HEK293T (cell line): ENCODE measurements at regions not wholly inside any gene's neighbourhood (a gene's known extent, or its start where the extent isn't known, plus 50 kb on each side); places are given as distances from the start of the nearest gene placed in this dataset.

Experiments used
- ELF4 ChIP-seq: fragments of 450-650 bp; IDR thresholded peaks from 2 replicates; pipeline ENCODE4 v1.6.1; 2017; ENCODE audit warnings: antibody characterized with exemption
- FOXK2 ChIP-seq: fragments of 450-650 bp; IDR thresholded peaks from 2 replicates; pipeline ENCODE4 v1.6.1; 2016; ENCODE audit warnings: mild to moderate bottlenecking
- FOXM1 ChIP-seq: fragments of 450-650 bp; IDR thresholded peaks from 2 replicates; pipeline ENCODE4 v1.6.1; 2017; ENCODE audit warnings: mild to moderate bottlenecking, borderline replicate concordance
- TARDBP ChIP-seq: fragments of 450-650 bp; IDR thresholded peaks from 2 replicates; pipeline ENCODE4 v1.6.1; 2016
- TF ChIP-seq, protein P1 (sequence below): fragments of 450-650 bp; IDR thresholded peaks from 2 replicates; pipeline ENCODE4 v1.6.1; 2016

DNA sequence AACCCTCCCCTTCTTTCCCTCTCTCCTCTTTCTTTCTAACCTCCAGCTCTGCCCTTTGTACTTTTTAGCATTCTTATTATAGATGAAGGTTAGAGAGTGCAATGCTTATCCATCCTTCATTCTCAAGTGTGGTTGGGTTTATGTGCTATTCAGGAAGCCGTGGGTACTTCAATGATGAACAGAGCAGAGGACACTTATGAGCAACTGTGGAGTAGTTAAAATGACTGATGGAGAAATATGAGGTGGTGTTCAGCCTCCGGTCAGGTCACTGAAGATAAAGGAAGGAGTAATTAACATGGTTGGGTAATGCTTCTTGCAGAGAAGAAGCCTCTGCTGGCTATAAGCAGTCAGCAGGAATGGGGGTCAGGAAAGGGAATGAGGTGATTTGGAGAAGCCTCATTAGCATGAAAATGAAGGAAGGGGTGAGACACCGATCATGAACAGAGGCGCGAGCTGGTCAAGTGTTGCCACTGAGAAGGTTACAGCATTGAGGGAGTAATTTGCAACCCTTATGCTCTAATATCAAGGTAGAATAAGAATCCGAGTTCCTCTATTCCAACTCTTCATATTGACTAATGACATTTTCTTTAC lies 174.7 kb downstream of the LPIN1 start:
- no peak for TF ChIP-seq FOXM1
- no peak for TF ChIP-seq ELF4
- TF ChIP-seq, protein P1, sequence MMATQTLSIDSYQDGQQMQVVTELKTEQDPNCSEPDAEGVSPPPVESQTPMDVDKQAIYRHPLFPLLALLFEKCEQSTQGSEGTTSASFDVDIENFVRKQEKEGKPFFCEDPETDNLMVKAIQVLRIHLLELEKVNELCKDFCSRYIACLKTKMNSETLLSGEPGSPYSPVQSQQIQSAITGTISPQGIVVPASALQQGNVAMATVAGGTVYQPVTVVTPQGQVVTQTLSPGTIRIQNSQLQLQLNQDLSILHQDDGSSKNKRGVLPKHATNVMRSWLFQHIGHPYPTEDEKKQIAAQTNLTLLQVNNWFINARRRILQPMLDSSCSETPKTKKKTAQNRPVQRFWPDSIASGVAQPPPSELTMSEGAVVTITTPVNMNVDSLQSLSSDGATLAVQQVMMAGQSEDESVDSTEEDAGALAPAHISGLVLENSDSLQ, result no peak
- TF ChIP-seq FOXK2, result no peak
- no peak for TF ChIP-seq TARDBP
